ENCODE measurements at regions not wholly inside any gene's neighbourhood (a gene's known extent, or its start where the extent isn't known, plus 50 kb on each side); places are given as distances from the start of the nearest gene placed in this dataset.

DNA sequence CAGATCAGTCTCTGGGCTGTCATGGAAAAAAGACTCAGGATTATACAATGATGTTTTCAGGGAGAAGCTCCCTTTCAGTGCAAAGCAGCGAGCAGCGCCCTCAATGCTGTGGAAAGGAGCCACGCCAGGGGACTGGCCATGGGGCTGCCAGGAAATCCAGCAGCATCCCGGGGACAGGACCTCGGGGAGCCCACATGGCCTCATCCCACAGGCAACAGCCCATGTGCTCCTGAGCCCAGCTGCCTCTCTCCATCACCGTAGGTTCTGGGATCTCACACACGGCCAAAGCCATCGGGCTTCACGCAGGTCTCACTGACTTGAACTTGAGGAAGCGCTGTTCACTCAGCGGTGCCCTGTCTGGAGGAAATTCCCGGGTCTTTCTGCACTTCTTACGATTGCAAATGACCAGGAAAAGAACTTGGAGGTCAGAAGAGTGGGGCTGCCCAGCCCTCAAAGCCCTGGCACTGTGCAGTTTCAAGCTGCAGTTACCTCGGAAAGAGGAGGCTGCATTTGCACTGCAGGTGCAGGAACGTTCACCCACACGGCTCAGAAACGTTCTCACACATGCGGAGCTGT lies 125.9 kb upstream of the THBS2 start:
- ATAC-seq (no peak), DNase-seq (no peak)
- TF ChIP-seq, protein P1, sequence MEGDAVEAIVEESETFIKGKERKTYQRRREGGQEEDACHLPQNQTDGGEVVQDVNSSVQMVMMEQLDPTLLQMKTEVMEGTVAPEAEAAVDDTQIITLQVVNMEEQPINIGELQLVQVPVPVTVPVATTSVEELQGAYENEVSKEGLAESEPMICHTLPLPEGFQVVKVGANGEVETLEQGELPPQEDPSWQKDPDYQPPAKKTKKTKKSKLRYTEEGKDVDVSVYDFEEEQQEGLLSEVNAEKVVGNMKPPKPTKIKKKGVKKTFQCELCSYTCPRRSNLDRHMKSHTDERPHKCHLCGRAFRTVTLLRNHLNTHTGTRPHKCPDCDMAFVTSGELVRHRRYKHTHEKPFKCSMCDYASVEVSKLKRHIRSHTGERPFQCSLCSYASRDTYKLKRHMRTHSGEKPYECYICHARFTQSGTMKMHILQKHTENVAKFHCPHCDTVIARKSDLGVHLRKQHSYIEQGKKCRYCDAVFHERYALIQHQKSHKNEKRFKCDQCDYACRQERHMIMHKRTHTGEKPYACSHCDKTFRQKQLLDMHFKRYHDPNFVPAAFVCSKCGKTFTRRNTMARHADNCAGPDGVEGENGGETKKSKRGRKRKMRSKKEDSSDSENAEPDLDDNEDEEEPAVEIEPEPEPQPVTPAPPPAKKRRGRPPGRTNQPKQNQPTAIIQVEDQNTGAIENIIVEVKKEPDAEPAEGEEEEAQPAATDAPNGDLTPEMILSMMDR (IDR thresholded peaks at IDR 0.05) = no peak
- TF ChIP-seq POLR2A (IDR thresholded peaks at IDR 0.05) = no peak
- H3K27me3 ChIP-seq = no peaks in the 10 kb centered on the region
- 69 to 78% methylated on average over 18 of the region's 18 CpGs for WGBS, 2 donors
- no peaks in the 10 kb centered on the region for H3K36me3 ChIP-seq (replicated peaks in 1 of 2; ENCODE audit: insufficient read depth in 1 of 2, low read depth in 2 of 2)
- H3K9me3 ChIP-seq = no peaks in the 10 kb centered on the region
- no peak overlapping the region for H3K4me3 ChIP-seq
- no peak overlapping the region for H3K27ac ChIP-seq
- H3K4me1 ChIP-seq = no peaks in the 10 kb centered on the region
- intact Hi-C loops (cut with DNase I) = no loop called here

DNA sequence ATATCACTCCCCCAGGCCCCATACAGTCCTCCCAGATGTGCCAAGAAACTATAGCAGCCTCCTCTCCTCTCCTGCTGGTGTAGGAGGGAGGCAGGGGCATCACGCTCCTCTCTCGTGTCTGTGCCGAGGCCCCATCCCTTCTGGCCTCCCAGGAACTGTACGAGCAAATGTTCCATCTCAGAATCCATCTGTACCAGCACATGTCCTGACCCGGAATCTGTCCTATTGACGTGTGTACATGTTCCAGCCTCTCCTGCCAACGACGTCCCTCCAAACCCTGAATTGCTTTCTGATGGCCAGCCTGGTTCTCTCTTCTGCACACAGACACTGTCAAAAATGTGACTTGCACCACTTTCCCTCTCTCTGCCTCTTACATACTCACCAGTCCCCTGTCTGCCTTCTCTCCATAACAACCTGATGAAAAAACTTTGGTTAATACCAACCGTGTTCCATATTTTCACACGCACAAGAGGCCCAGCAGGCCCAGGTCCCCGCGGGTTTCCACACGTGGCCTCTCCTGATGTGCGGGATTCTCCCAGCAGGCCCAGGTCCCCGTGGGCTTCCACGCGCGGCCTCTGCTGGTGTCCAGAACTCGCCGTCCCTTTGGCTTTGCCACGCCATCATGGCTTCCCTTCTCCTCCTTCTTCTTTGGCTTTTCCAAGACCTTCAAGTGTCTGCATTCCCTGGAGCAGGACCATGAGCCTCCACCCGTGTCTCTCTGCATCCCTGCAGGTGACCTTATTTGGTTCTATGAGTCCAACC lies 125.2 kb upstream of the THBS2 start:
- Histone ChIP-seq H3K9me3 (no peaks in the 10 kb centered on the region), H3K4me1 (no peaks in the 10 kb centered on the region), H3K36me3 (replicated peaks in 1 of 2; ENCODE audit: insufficient read depth in 1 of 2, low read depth in 2 of 2) (no peaks in the 10 kb centered on the region), H3K27ac (no peak overlapping the region), H3K27me3 (no peaks in the 10 kb centered on the region), H3K4me3 (no peak overlapping the region)
- DNase-seq = no peak
- intact Hi-C loops (cut with DNase I) = no loop called here
- WGBS, 2 donors = 74 to 83% methylated on average over 22 of the region's 22 CpGs
- no peak for ATAC-seq
- no peak for TF ChIP-seq POLR2A (IDR thresholded peaks at IDR 0.05)
- TF ChIP-seq, protein P1 (IDR thresholded peaks at IDR 0.05) = no peak

DNA sequence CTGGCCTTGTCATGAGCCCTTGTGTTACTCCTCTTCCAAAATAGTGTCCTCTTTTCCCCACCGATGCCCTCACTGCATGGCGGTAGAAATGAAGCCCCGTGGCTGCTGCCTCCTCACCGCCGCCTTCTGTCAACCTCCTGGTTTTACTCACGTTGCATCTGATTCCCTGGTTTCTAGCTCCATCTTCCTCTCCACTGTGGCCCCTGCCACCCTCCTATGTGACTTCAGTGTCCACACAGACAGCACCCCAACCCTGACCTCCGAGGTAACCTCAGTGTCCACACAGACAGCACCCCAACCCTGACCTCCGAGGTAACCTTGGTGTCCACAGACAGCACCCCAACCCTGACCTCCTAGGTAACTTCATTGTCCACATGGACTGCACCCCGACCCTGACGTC lies 122.8 kb upstream of the THBS2 start:
- intact Hi-C loops (cut with DNase I) = no loop called here
- H3K27me3 ChIP-seq = no peaks in the 10 kb centered on the region
- ATAC-seq (no peak), DNase-seq (no peak)
- TF ChIP-seq, protein P1 (IDR thresholded peaks at IDR 0.05) = no peak
- TF ChIP-seq POLR2A (IDR thresholded peaks at IDR 0.05) = no peak
- WGBS, 2 donors = 84 to 90% methylated on average over 8 to 9 of the region's 10 CpGs
- no peak overlapping the region for H3K27ac ChIP-seq
- H3K9me3 ChIP-seq = no peaks in the 10 kb centered on the region
- no peaks in the 10 kb centered on the region for H3K4me1 ChIP-seq
- H3K4me3 ChIP-seq = no peak overlapping the region
- H3K36me3 ChIP-seq (replicated peaks in 1 of 2; ENCODE audit: insufficient read depth in 1 of 2, low read depth in 2 of 2) = no peaks in the 10 kb centered on the region

DNA sequence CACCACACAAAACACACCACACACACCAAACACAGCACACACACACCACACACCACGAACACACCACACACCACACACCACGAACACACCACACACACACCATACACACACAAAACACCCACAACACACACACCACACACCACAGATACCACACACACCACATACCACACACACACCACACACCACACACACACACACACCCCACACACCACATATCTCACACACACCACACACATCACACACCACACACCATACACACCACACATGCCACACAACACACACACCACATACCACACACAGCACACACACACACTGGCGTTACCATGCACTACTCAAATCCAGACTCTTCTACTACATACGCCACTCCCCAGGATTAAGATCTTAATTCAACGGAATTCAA lies 118.9 kb upstream of the THBS2 start:
- DNase-seq (no peak), ATAC-seq (no peak)
- TF ChIP-seq POLR2A (IDR thresholded peaks at IDR 0.05) = no peak
- TF ChIP-seq, protein P1 (IDR thresholded peaks at IDR 0.05) = no peak
- intact Hi-C loops (cut with DNase I) = no loop called here
- 71 to 83% methylated on average over 3 to 4 of the region's 5 CpGs for WGBS, 2 donors
- H3K27me3 ChIP-seq = no peaks in the 10 kb centered on the region
- no peak overlapping the region for H3K4me3 ChIP-seq
- no peaks in the 10 kb centered on the region for H3K36me3 ChIP-seq (replicated peaks in 1 of 2; ENCODE audit: insufficient read depth in 1 of 2, low read depth in 2 of 2)
- H3K27ac ChIP-seq = no peak overlapping the region
- H3K4me1 ChIP-seq = no peaks in the 10 kb centered on the region
- no peaks in the 10 kb centered on the region for H3K9me3 ChIP-seq
